ENCODE measurements at regions not wholly inside any gene's neighbourhood (a gene's known extent, or its start where the extent isn't known, plus 50 kb on each side); places are given as distances from the start of the nearest gene placed in this dataset.

- Histone ChIP-seq H3K4me1 (ENCODE audit: control insufficient read depth, insufficient read depth, low read length) (no peaks in the 10 kb centered on the region), H3K36me3 (ENCODE audit: control insufficient read depth, insufficient read depth, low read length) (no peaks in the 10 kb centered on the region), H3K9me3 (ENCODE audit: control insufficient read depth, insufficient read depth, low read length) (peaks cover 5% of the 10 kb centered on the region), H3K27ac (ENCODE audit: low read depth, low read length) (no peak overlapping the region), H3K27me3 (ENCODE audit: control insufficient read depth, insufficient read depth, low read length) (no peaks in the 10 kb centered on the region), H3K4me3 (ENCODE audit: low read depth, low read length) (no peak overlapping the region)
- DNase-seq (ENCODE audit: low read depth in 4 of 6, low spot score in 6 of 6), result no peak
Measured at GRCh38 chr1:90593312-90593711, 123.8 kb downstream of the BARHL2 start.

GRCh38 chr1:90591970-90592356 lies 125.1 kb downstream of the BARHL2 start:
- DNase-seq (ENCODE audit: low read depth in 4 of 6, low spot score in 6 of 6), result no peak
- Histone ChIP-seq H3K9me3 (ENCODE audit: control insufficient read depth, insufficient read depth, low read length) (peaks cover 3% of the 10 kb centered on the region), H3K36me3 (ENCODE audit: control insufficient read depth, insufficient read depth, low read length) (no peaks in the 10 kb centered on the region), H3K27ac (ENCODE audit: low read depth, low read length) (no peak overlapping the region), H3K27me3 (ENCODE audit: control insufficient read depth, insufficient read depth, low read length) (no peaks in the 10 kb centered on the region), H3K4me1 (ENCODE audit: control insufficient read depth, insufficient read depth, low read length) (no peaks in the 10 kb centered on the region), H3K4me3 (ENCODE audit: low read depth, low read length) (no peak overlapping the region)
- WGBS (ENCODE audit: insufficient coverage), result 69% methylated on average over 9 of the region's 10 CpGs

GRCh38 chr1:90591355-90591969 lies 125.6 kb downstream of the BARHL2 start:
- DNase-seq (ENCODE audit: low read depth in 4 of 6, low spot score in 6 of 6), result no peak
- Histone ChIP-seq H3K4me1 (ENCODE audit: control insufficient read depth, insufficient read depth, low read length) (no peaks in the 10 kb centered on the region), H3K27ac (ENCODE audit: low read depth, low read length) (no peak overlapping the region), H3K36me3 (ENCODE audit: control insufficient read depth, insufficient read depth, low read length) (no peaks in the 10 kb centered on the region), H3K27me3 (ENCODE audit: control insufficient read depth, insufficient read depth, low read length) (no peaks in the 10 kb centered on the region), H3K9me3 (ENCODE audit: control insufficient read depth, insufficient read depth, low read length) (peaks cover 2% of the 10 kb centered on the region), H3K4me3 (ENCODE audit: low read depth, low read length) (no peak overlapping the region)
- WGBS (ENCODE audit: insufficient coverage), result 91% methylated on average over 4 of the region's 8 CpGs

GRCh38 chr1:90580176-90580575 lies 136.9 kb downstream of the BARHL2 start:
- no peak for DNase-seq (ENCODE audit: low read depth in 4 of 6, low spot score in 6 of 6)
- WGBS (ENCODE audit: insufficient coverage), result 69% methylated on average over 3 of the region's 3 CpGs
- Histone ChIP-seq H3K36me3 (ENCODE audit: control insufficient read depth, insufficient read depth, low read length) (no peaks in the 10 kb centered on the region), H3K9me3 (ENCODE audit: control insufficient read depth, insufficient read depth, low read length) (no peaks in the 10 kb centered on the region), H3K27ac (ENCODE audit: low read depth, low read length) (no peak overlapping the region), H3K4me1 (ENCODE audit: control insufficient read depth, insufficient read depth, low read length) (no peaks in the 10 kb centered on the region), H3K4me3 (ENCODE audit: low read depth, low read length) (no peak overlapping the region), H3K27me3 (ENCODE audit: control insufficient read depth, insufficient read depth, low read length) (no peaks in the 10 kb centered on the region)

- no peaks in the 10 kb centered on the region for H3K4me1 ChIP-seq (ENCODE audit: control insufficient read depth, insufficient read depth, low read length)
- no peaks in the 10 kb centered on the region for H3K36me3 ChIP-seq (ENCODE audit: control insufficient read depth, insufficient read depth, low read length)
- H3K27ac ChIP-seq (ENCODE audit: low read depth, low read length), result no peak overlapping the region
- no peak overlapping the region for H3K4me3 ChIP-seq (ENCODE audit: low read depth, low read length)
- no peaks in the 10 kb centered on the region for H3K27me3 ChIP-seq (ENCODE audit: control insufficient read depth, insufficient read depth, low read length)
- H3K9me3 ChIP-seq (ENCODE audit: control insufficient read depth, insufficient read depth, low read length), result no peaks in the 10 kb centered on the region
- peak in 2 of 6 donors; percentile 38 to 51 for DNase-seq (ENCODE audit: low read depth in 4 of 6, low spot score in 6 of 6)
- 80% methylated on average over 2 of the region's 3 CpGs for WGBS (ENCODE audit: insufficient coverage)
Measured at GRCh38 chr1:90579212-90579802, 137.8 kb downstream of the BARHL2 start.

GRCh38 chr1:90574692-90575370 lies 142.3 kb downstream of the BARHL2 start:
- DNase-seq (ENCODE audit: low read depth in 4 of 6, low spot score in 6 of 6), result no peak
- no CpG with 5 or more reads among the region's 1 CpG for WGBS (ENCODE audit: insufficient coverage)
- Histone ChIP-seq H3K4me1 (ENCODE audit: control insufficient read depth, insufficient read depth, low read length) (no peaks in the 10 kb centered on the region), H3K9me3 (ENCODE audit: control insufficient read depth, insufficient read depth, low read length) (no peaks in the 10 kb centered on the region), H3K4me3 (ENCODE audit: low read depth, low read length) (no peak overlapping the region), H3K36me3 (ENCODE audit: control insufficient read depth, insufficient read depth, low read length) (no peaks in the 10 kb centered on the region), H3K27ac (ENCODE audit: low read depth, low read length) (no peak overlapping the region), H3K27me3 (ENCODE audit: control insufficient read depth, insufficient read depth, low read length) (no peaks in the 10 kb centered on the region)

- DNase-seq (ENCODE audit: low read depth in 4 of 6, low spot score in 6 of 6), result no peak
- H3K36me3 ChIP-seq (ENCODE audit: control insufficient read depth, insufficient read depth, low read length), result no peaks in the 10 kb centered on the region
- no peaks in the 10 kb centered on the region for H3K4me1 ChIP-seq (ENCODE audit: control insufficient read depth, insufficient read depth, low read length)
- no peaks in the 10 kb centered on the region for H3K9me3 ChIP-seq (ENCODE audit: control insufficient read depth, insufficient read depth, low read length)
- H3K27ac ChIP-seq (ENCODE audit: low read depth, low read length), result no peak overlapping the region
- WGBS (ENCODE audit: insufficient coverage), result 93% methylated on average over 2 of the region's 3 CpGs
- no peak overlapping the region for H3K4me3 ChIP-seq (ENCODE audit: low read depth, low read length)
- H3K27me3 ChIP-seq (ENCODE audit: control insufficient read depth, insufficient read depth, low read length), result no peaks in the 10 kb centered on the region
Measured at GRCh38 chr1:90573736-90574135, 143.4 kb downstream of the BARHL2 start.

GRCh38 chr1:90572446-90572845 lies 144.7 kb downstream of the BARHL2 start:
- DNase-seq (ENCODE audit: low read depth in 4 of 6, low spot score in 6 of 6), result no peak
- Histone ChIP-seq H3K9me3 (ENCODE audit: control insufficient read depth, insufficient read depth, low read length) (no peaks in the 10 kb centered on the region), H3K36me3 (ENCODE audit: control insufficient read depth, insufficient read depth, low read length) (no peaks in the 10 kb centered on the region), H3K4me3 (ENCODE audit: low read depth, low read length) (no peak overlapping the region), H3K4me1 (ENCODE audit: control insufficient read depth, insufficient read depth, low read length) (no peaks in the 10 kb centered on the region), H3K27me3 (ENCODE audit: control insufficient read depth, insufficient read depth, low read length) (no peaks in the 10 kb centered on the region), H3K27ac (ENCODE audit: low read depth, low read length) (no peak overlapping the region)
- WGBS (ENCODE audit: insufficient coverage), result 100% methylated on average over 2 of the region's 3 CpGs

GRCh38 chr1:90568436-90568835 lies 148.7 kb downstream of the BARHL2 start:
- no peak overlapping the region for H3K4me3 ChIP-seq (ENCODE audit: low read depth, low read length)
- H3K36me3 ChIP-seq (ENCODE audit: control insufficient read depth, insufficient read depth, low read length), result no peaks in the 10 kb centered on the region
- H3K27ac ChIP-seq (ENCODE audit: low read depth, low read length), result no peak overlapping the region
- H3K9me3 ChIP-seq (ENCODE audit: control insufficient read depth, insufficient read depth, low read length), result no peaks in the 10 kb centered on the region
- no peaks in the 10 kb centered on the region for H3K4me1 ChIP-seq (ENCODE audit: control insufficient read depth, insufficient read depth, low read length)
- DNase-seq (ENCODE audit: low read depth in 4 of 6, low spot score in 6 of 6), result no peak
- no peaks in the 10 kb centered on the region for H3K27me3 ChIP-seq (ENCODE audit: control insufficient read depth, insufficient read depth, low read length)
- WGBS (ENCODE audit: insufficient coverage), result 81% methylated on average over 2 of the region's 2 CpGs

GRCh38 chr1:90564164-90564563 lies 152.9 kb downstream of the BARHL2 start:
- Histone ChIP-seq H3K27me3 (ENCODE audit: control insufficient read depth, insufficient read depth, low read length) (no peaks in the 10 kb centered on the region), H3K9me3 (ENCODE audit: control insufficient read depth, insufficient read depth, low read length) (no peaks in the 10 kb centered on the region), H3K36me3 (ENCODE audit: control insufficient read depth, insufficient read depth, low read length) (no peaks in the 10 kb centered on the region), H3K27ac (ENCODE audit: low read depth, low read length) (no peak overlapping the region), H3K4me1 (ENCODE audit: control insufficient read depth, insufficient read depth, low read length) (peaks cover 2% of the 10 kb centered on the region), H3K4me3 (ENCODE audit: low read depth, low read length) (no peak overlapping the region)
- DNase-seq (ENCODE audit: low read depth in 4 of 6, low spot score in 6 of 6), result peak in 1 of 6 donors; percentile 26
- WGBS (ENCODE audit: insufficient coverage), result no CpG with 5 or more reads among the region's 2 CpGs
